GM18870 (cell line): ENCODE measurements at regions not wholly inside any gene's neighbourhood (a gene's known extent, or its start where the extent isn't known, plus 50 kb on each side); places are given as distances from the start of the nearest gene placed in this dataset.
A peak's percentile ranks its signal among the peaks of the same experiment; 100 is the strongest.

Source experiments
- ATAC-seq: cut with Tn5 transposase; IDR thresholded peaks from one replicate; pipeline ENCODE4 v1.9.1; 2021; ENCODE audit warnings: moderate library complexity; ENCODE audit not compliant: unreplicated experiment

DNA sequence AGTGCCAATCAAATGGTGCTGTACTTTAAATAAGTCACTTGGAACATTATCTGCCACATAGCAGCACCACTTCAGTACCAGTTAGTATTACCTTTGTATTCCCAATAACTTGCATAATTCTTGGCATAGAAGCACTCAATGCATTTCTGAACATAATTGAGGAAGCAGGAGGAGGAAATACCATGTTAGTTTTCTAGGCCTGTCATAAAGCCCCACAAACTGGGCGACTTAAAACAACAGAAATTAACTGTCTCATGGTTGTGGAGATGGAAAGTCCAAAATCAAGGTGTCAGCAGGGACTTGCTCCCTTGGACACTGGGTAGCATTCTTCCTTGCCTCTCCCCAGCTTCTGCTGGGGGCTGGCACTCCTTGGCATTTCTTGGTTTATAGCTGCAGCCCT lies 296.2 kb downstream of the HS3ST1 start:
- ATAC-seq: no peak

DNA sequence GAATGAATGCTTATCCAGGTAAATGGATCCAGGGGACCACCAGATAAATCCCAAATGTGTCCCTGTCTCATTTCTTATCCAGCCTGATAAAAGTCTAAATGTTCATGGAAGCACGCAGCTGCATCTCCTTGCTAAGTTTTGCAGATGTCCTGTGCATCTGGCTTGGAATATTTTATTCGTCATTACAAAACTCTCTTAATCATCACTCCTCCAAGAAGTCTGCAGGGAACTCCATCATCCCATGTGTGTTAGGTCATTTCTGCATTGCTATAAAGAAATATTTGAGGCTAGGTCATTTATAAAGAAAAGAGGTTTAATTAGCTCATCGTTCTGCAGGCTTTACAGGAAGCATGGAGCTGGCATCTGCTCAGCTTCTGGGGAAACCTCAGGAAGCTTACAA lies 297.2 kb downstream of the HS3ST1 start:
- ATAC-seq: no peak

DNA sequence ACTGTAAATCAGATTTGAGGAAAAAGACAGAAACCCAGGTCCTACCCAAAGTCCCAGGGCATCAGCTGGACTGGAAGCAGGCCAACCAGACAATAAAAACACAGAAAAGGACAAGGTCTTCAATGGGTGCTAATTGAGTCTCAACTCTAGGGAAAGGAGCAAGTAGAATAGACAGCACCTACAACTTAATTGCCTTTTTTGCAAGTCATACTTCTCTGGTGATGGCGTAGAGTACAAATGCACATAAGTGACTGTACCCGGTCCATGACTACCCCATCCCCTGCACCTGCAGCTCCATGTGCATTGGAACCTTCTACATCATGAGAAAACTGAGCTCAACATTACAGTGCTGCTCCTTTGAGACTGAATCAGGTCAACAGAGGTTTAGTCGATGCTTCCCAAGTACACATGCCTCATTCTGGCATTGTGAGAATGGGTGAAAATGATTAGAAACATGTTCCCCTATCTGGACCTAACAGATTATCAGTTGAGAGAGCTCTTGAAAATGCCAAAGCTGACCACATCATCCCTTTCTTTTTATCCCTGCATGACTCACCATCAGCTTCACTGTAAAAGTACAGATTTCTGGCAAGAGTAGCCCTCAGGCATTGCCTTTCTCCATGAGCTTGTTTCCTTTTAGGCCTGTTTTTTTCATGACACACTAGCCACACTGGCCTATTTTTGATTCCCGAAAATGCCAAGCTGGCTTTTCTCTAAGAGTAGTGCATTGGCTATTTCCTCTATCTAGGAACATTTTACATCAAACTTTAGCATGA lies 298.3 kb downstream of the HS3ST1 start:
- no peak for ATAC-seq

DNA sequence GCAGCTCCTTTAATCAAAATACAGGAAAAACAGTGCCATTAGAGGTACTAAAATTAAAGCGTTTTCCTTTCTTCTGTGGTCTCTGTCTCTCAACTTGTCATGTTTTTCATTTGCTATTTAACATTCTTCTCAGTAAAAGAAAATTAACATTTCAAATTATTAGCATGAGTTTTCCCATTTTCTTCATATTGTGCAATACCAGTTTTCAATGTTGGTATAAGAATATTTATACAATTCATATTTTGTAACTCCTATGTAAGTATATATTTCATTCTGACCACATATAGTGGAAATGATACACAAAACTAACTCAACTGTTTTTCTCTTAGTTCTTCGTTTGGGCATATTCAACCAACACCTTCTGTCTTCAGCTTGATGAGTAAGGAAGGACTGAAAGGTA lies 308.3 kb downstream of the HS3ST1 start:
- no peak for ATAC-seq

DNA sequence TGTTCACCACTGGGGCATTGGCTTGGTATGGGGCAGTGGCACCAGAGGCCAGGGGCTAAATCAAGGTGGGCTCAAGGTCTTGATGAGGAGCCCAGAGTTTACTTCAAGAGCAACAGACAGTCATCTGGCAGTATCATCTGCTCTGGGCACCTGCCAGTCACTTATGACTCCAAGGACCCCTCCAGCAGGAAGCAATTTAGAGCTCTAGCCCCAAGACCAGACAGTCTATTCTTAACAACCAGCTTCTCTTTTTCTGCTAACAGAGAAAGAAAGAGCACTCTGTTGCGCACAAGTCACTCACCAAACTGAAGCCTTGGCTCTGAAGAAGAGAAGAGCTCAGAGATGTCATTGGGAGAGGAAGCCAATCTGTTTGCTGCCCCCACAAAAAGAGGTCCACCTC lies 309.2 kb downstream of the HS3ST1 start:
- no peak for ATAC-seq

DNA sequence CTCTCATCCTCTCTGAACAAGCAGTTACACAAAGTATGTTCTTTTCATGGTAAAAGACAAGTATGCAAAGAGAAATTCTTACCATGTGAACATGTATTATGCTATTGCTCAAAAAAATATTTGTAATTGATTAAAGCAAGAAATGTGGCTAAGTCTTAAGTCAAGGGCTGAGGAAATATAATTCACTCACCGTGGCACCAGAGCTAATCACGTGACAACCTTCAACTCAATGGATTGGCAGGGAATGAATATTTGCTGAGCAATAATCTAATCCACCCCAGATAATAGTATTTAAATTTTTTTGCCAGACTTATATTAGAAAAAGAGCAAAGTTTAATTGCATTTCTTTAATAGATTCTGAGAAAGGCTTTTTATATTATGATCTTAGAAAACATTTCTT lies 310.2 kb downstream of the HS3ST1 start:
- no peak for ATAC-seq

DNA sequence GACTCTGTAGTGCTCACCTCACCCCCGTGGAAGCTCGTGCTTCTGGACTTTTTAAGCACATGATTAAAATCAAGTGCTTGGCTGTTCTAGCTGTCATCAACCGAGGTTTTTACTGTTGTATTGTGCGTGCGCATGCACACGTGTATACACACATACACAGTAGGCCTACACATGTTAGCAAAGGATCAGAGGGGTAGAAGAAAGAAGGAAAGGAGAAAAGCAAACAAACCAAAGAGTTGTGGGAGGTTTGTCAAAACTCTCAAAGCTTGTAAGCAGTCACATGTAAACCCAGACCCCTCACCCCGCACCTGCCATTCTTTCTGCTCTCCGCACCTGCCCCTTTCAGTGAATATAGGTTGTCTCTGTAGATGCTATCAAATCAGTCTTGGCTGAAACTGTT lies 311.8 kb downstream of the HS3ST1 start:
- ATAC-seq: no peak

DNA sequence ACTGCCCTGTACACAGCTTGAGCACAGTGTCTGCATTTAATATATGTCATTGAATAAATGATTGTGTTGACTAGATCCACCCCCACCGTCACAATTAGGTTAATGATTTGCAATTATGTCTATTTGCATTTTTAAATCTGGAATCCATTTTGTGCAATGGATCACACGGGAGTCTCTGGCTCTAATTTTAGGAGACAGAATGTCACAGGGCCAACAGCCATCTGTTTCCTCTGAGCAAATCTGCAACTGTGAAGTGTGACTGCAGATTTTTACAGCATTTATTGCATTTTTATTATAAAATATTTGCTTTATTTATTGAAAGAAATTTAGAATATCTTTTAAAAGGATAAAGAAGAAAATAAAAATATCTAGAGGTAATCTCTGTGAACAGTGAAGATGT lies 316.8 kb downstream of the HS3ST1 start:
- no peak for ATAC-seq

DNA sequence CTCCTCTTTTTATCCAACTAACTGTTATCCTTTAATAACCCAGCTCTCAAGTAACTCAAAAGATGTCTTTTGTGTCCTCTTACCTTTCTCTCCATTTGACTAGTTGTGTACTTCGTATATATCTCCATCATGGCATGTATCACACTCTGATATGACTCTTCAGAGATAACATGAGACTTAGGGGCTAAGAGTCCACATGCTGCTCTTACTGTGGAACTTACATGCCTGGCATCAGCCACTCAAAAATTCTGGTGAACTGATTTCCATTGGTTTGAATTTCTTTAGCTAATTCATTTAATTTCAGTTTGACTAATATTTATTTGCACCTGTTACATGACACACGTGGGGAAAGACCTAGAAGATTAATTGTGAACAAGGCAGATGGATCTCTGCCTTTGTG lies 317.3 kb downstream of the HS3ST1 start:
- ATAC-seq: no peak

DNA sequence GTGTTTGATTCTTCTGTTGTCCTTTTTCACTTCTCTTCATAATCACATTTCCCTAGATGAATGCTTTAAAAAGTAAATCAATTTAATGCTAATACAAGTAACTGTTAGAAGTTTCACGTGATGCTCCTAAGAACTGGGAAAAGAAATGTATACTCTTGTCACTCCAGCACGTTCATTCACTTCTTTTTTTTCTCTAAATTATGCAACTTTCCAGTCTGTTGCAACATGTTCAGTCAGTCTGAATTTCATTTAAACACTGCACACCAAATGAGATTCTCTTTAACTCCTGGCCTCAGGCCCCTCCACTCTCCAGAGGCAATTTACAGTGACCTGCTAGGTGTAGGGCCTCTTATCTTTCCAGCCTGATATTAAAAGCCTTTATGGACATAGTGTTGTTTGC lies 321.9 kb downstream of the HS3ST1 start:
- ATAC-seq: no peak

DNA sequence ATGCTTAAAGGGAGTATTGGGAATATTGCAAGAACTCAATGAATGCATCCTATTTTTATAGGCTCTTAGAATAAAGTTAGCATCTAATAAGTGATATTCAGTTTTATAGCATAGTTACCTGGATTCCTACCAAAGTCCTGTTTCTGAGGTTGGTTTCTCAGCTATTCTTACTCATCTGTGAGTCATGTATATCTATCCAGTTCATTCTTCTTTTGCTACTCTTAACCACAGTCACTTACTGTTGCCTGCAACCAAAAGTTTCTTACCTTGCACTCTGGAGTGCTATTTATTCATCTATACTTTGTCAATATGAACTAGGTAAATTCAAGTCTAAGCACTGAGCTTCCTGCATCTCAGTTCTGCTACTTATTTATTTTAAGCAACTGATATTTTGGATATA lies 322.5 kb downstream of the HS3ST1 start:
- peak; percentile 67 for ATAC-seq

DNA sequence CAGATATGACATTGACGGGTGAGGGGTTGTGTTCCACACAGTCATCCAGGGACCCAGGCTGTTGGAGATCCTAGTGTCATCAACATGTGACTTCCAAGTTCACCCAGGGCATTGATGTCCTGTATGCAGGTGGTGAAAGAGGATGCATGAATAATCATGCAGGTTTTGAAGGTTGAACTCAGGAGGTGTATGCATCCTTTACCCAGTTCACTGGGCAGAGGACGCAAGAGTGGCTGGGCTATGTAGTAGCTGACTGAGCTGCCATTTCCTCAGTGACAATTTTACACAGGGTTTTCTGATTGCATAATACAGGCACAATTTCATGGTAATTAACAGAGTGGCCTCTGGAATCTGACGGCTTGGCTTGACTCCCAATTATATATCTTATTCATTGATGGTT lies 323.0 kb downstream of the HS3ST1 start:
- ATAC-seq: no peak

DNA sequence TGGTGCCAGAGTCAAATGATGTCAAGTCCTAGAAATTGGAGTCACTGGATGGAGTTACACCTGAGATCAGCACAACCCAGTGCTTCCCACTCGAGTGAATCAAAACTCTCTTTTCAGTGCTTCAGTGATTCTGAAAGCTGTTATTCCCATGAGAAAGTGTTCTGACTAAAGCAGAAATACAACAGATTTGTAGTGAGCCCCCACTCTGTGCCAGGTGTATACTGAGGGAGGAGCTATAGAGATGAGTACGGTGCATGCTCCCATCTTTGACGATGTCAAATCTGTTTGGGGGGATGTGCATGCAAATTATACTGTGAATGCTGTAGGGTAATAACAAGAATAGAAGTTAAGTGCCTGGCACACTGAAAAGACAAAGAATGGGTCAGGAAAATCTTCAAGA lies 330.2 kb downstream of the HS3ST1 start:
- peak; percentile 38 for ATAC-seq

DNA sequence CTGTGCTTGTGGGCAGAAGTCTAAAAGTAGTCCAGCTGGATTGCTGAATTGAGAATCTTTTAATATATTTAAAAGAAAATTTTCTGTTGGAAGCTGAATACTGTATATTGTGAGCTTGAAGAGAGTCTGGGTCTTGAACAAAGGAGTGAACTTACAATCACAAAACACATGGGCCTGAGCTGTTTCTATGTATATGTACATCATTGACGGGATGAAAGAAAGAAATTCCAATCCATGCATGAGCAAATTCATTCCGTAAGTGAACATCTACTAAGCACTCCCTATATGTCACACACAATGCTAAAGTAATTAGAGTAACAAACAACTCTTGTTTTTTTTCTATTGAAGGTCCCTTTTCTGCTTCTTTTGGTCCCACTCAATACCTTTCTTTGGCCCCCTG lies 331.0 kb downstream of the HS3ST1 start:
- ATAC-seq: no peak

DNA sequence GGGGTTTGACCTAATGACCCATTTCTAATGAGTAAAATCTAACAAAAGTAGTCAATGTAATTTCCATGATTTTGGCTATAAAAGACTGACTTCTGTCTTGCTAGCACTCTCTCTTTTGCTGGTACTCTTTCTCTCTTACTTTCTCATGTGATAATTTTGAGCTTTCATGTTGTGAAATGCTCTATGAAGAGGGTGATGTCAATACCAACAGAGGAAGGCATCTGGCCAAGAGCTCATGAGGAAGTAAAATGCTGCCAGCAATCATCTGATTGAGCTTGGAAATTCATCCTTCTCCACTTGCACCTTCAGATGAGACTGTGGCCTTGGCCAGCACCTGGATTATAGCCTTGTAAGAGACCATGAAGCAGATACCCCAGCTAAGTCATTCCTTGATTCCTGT lies 347.7 kb downstream of the HS3ST1 start:
- no peak for ATAC-seq

DNA sequence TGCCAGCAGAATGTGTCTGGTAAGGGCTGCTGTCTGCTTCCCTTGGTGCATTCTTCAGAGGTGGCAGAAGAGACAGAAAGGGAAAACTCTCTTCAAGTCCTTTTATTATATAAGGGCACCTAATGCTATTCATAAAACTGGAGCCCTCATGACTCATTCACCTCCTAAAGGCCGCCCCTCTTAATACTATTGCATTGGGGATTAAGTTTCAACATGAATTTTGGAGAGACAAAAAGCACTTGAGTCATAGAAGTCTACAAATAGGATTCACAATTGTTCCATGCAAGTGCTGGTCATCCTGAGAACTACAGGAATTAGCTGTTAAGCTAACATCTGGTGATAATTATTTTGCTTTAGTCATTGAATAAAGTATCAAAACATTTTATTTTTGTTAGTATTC lies 349.5 kb downstream of the HS3ST1 start:
- ATAC-seq: no peak

DNA sequence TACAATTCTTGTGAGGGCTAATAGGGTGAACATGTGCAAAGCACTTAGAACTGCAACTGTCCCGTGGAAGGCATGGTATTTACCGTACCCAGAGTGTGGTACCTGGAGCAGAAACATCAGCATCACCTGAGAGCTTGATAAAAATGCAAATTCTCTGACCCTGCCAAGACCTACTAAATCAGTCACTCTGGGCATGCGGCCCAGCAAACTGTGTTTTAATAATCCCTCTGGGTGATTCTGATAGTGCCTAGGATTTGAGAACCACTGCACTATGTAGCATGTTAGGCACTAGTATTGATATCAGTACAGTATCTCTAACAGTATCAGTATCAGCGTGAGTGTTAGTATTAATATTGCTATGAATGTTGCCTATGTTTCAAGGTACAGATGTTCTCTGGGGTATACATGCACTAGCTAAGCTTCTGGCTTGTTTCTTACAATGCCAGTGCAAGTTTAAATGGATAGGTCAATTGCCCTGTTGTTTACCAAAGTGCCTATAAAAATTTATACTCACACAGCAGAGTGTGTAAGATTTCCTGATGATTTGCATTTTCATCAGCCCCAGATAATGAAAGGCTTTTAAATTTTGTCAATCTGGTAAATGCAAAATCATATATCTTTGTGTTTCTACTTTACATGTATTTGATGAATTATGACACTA lies 354.0 kb downstream of the HS3ST1 start:
- no peak for ATAC-seq

DNA sequence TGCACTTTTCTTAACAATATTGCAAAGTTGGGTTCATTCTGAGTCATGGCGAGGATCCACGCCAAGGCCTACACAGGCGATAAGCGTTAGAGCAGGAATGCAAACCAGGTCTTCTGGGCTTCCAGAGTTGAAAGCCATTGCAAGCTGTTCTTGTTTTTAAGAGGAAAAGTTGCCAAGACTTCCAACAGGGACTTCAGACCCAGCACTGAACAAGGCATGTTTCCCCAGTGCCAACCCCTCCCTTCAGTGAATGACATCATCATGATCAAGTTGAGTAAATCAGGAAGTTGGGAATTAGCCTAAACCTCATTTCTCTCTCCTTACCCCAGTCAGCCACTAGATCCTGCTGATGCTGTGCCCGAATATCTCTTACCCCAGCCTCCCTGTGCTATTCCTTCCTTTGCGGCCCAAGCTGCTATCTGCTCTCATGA lies 355.1 kb downstream of the HS3ST1 start:
- ATAC-seq: no peak

DNA sequence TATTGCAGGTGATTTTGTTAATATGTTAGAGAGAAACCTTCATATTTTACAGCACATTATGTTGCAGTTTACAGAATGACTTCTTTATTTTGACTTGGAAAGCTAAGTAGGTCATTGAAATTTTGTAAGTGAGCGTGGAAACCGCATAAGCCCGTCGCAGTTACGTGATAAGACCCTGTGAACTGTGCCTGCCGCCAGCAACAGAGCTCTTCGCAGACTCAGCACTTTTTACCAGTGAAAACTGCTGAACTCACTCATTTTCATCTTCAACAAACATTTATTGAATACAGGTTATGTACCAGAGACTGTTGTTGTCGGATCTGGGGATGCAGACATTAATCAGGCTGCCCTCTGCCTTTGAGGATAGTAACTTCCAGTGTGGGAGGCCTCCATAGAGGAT lies 355.7 kb downstream of the HS3ST1 start:
- no peak for ATAC-seq

DNA sequence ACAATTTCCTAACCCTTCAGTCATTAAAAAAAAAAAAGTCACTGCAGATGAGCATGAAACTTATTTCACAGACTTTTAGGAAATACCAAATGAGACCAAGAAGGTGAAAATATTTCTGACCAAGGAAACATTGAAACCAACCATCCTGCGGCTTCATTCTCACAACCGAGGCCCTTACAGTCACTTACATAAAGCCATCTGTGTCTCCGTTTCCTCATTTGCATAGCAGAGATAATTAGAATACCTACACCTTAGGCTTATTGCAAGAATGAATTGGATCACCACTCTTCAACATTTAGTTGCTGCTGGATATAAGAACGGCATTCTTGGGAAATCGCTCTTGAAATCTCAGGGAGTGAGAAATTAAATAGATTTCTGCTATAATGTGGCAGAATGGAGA lies 356.2 kb downstream of the HS3ST1 start:
- no peak for ATAC-seq

DNA sequence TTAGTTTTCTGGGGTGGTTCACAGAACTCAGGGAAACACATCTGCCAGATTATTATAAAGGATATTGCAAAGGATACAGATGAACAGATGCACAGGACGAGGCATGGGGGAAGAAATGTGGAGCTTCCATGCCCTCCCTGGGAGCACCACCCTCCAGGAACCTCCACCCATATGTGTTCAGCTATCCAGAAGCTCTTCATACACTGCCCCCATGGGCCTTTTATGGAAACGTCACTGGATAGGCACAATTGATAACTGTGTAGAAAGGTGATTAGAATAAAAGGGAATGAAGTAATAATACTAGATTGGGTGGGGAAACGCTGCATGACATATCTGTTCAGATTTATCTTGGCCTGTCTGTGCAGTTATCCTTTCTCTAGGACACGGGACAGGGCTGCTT lies 357.9 kb downstream of the HS3ST1 start:
- no peak for ATAC-seq

DNA sequence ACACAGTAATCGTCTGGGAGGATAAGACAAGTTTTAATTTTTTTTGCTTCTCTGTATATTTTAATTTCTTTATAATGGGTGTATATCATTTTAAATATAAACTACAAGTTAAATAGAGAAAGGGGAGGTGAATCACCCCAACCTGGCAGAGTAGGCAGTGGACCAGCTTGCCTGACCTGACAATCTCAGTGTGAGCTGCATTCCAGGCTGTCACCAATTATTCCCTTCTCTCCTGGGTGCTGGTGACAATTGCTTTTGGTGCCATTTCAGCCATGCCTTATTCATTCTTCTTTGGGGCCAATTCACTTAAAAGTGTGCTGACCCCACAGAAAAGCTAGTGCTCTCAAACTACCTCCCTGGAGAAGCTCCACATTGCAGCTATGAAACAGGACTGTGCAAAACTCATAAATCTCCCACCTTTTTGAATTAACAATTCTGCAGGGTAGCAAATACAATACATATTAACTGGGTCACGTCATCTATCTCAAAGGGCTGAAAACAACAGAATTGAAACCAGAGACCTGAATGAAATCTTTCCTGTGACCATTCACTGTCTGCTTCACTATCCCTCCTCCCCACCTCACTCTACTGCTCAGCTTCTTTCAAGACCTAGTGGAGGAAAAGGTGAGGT lies 359.0 kb downstream of the HS3ST1 start:
- ATAC-seq: no peak
